ENCODE measurements at regions not wholly inside any gene's neighbourhood (a gene's known extent, or its start where the extent isn't known, plus 50 kb on each side); places are given as distances from the start of the nearest gene placed in this dataset.
A peak's percentile ranks its signal among the peaks of the same experiment; 100 is the strongest.

DNA sequence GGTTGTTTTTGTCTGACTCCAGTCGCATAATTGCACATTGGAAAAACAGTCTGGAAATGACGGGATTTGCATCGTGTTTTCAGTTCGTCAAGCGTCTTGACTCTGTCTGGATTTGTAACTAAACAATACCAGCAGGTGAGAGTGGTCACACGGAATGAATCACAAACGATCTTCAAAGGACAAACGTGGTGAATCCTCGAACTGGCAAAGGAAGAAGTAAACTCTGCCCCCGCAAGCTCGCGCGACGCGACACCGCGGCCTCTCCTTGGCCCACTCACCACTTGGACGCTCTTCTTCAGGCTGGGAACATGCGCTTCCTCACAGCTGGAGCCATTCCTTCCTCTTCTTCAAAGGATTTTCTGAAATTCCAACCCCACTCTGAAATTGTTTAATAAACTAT is 352.6 kb downstream of the THBS2 start:
- DNase-seq = no peak

GRCh38 chr6:168896321-168896720 is 357.3 kb downstream of the THBS2 start:
- no peak for DNase-seq

GRCh38 chr6:168895102-168895812 is 358.4 kb downstream of the THBS2 start:
- peak; percentile 76 to 83 for DNase-seq

- no peak for DNase-seq
Measured at GRCh38 chr6:168892031-168892430, 361.6 kb downstream of the THBS2 start.

DNA sequence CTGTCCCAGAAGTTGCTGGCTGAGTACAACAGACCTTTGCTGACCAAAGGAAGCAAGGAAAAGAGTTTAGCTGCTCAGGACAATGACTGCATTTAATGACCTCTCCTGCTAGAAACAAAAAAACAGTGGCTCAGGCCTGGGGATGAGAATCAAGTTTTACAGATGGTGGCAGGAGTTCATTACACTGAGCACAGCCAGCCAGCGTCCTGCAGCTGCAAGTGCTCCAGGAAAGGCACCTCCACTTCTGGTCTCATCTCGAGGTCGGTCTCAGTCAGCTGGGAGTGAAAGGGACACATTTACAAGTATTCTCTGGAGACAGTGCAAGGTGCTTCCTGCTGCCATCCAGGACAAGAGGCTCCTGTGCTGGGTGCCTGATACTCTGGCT is 362.7 kb downstream of the THBS2 start:
- DNase-seq = no peak

GRCh38 chr6:168890306-168890980 is 363.2 kb downstream of the THBS2 start:
- DNase-seq = no peak

DNA sequence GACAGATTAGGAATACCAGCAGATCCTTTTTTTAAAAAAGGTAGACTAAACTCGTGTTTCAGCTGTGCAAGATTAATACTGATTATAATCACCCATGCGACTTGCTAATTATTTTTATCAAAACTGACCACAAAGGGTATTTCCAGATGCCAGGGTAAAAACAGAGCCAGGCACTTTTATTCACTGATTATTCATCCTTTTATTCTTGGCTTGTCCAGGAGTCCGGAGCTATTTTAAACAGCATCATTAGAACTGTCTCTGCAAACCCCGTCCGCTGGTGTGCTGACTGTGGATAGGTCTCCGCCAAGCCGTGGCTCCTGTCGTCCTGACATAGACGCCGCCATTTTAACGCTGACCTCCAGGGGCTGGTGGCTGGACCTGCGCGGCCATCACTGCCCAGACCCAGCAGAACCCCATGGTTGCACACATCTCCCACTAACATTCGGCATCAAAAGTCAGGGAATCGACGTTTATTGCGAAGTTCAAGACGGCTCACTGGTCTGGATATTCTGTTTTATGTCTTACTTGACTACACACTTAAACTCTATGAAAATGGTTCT is 364.8 kb downstream of the THBS2 start:
- DNase-seq = no peak

DNA sequence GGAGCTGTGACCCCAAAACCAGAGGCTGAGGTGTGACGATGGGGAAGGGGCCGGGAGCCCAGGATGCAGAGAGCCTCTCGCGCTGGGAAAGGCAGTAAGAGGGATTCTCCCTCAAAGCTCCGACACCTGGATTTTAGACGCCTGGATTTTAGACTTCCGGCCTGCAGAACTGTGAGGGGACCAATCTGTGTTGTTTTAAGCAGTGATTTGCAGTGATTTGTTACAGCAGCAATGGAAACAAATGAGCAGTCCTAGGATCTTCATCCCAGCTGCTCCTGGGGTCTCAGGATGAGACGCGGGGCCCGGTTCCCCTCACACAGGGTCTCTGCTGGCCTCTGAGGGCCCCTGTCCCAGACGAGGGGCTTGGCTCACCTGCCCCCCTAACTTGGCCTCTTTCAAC is 365.5 kb downstream of the THBS2 start:
- no peak for DNase-seq

DNA sequence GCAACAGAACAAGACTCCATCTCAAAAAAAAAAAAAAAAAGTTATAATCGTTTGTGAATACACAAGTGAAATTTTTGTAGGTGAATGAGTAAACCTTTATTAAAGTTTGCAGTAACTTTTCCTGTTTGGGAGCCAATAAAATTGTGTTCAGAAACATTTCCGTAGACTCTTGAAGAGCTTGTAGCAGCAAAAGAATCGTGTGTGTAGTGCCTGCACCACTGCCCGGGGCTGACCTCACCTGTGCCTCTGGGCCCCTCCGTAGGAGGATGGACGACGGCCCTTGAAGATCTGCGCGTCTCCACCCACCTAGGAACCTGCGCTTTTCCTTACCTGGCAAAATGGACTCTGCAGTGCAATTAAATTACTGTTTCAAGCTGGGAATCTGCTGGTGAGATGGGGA is 366.0 kb downstream of the THBS2 start:
- DNase-seq = no peak

DNA sequence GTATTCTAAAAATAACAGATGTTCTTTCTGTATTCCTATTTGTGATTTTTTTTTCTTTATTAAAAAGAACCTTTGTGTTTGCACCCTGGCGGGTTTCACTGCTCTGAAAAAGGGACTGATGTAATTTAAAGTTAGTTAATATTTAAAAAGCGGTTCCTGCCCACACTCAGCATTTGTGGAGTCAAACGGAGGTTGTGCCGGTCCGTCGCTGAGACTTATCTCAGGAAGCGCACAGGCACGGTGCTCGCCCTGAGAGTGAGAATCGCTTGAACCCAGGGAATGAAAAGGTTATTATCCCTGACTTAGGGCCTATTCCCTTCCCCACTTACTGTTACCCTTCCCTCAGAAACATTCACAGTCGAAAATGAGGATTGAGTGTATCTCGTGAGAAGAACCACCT is 366.7 kb downstream of the THBS2 start:
- no peak for DNase-seq

DNA sequence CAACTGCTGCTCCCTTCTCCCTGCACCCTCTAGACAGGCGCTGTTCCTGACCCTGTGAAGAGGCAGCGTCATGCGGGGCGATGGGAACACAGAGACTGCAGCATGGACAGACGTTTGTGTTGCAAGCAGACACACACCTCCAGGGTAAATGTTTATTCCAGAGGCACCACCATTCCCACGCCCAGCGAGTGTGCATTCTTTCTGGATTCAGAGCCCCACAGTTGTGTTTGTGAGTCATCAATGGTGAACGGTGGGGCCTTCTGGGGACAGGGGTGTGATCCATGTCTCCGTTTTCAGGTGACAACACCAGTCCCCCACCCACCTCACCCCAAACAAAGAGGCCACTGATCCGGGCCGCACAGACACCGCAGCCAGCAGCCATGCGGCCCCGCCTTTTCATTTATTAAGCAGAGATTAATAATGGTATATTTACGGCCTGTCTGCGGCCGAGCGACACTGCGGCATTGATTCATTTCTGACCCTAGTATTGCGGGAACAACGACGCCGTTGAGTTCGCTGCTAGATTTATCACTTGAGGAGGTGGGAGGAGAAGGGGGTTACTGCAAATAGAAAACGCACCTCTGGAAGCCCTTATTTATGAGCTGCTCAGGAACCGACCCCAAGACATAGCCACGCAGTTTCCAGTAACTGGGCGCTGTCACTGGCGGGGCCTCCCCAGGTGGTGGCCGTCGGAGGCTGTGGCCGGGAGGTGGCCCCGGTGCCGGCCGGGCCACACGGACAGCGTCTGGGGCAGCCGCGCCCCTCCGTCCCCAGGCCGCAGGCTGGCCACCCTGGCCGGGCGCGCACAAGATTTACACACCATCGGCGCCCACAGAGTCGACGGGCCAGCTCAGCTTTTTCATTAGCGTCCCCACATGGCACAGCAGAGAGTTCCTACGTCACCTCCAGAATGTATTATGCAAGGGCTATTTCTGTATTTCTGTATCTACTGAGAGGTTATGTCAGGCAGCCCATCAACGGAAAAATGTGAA is 367.6 kb downstream of the THBS2 start:
- DNase-seq = no peak

- no peak for DNase-seq
Measured at GRCh38 chr6:168885196-168885595, 368.4 kb downstream of the THBS2 start.

DNA sequence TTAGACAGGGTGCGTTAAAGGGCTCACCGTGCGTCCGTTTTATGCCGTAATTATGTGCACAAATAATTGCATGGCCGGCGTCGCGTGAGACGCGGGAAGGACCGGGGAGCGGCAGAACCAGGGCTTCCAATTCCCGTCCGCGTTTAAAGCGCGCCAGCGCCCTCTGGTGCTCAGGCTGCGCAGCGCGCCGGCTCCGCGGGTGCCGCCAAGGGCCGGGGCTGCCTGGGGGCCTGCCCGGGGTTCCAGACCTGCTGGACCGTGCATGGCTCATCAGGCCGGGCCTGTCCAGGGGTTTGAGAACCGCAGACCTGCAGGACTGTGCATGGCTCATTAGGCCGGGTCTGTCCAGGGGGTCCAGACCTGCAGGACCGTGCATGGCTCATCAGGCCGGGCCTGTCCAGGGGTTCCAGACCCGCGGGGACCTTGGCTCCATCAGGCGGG is 369.0 kb downstream of the THBS2 start:
- DNase-seq = peak; percentile 45 to 65

GRCh38 chr6:168884050-168884645 is 369.5 kb downstream of the THBS2 start:
- DNase-seq = no peak

- no peak for DNase-seq
Measured at GRCh38 chr6:168883410-168884049, 370.1 kb downstream of the THBS2 start.

- no peak for DNase-seq
Measured at GRCh38 chr6:168880271-168880670, 373.4 kb downstream of the THBS2 start.

GRCh38 chr6:168877821-168878282 is 375.8 kb downstream of the THBS2 start:
- no peak for DNase-seq

DNA sequence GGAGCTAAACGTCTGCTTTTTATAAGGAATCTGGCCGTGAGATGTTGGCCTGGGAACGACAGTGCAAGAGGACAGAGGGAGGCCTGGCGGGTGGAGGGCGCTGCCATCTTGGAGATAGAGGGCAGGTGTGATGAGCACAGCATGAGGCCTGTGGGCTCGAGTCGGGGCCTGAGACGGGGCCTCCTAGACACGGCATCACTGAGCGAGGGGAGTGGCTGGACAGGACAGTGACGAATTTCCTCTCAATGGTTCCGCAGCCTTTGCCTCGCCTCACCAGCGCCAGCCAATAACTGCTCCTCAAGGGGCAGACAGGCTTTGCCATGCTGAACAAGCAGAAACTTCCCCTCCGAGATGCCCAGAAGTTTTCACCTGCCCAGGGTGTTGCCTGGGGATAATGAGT is 376.7 kb downstream of the THBS2 start:
- no peak for DNase-seq

DNA sequence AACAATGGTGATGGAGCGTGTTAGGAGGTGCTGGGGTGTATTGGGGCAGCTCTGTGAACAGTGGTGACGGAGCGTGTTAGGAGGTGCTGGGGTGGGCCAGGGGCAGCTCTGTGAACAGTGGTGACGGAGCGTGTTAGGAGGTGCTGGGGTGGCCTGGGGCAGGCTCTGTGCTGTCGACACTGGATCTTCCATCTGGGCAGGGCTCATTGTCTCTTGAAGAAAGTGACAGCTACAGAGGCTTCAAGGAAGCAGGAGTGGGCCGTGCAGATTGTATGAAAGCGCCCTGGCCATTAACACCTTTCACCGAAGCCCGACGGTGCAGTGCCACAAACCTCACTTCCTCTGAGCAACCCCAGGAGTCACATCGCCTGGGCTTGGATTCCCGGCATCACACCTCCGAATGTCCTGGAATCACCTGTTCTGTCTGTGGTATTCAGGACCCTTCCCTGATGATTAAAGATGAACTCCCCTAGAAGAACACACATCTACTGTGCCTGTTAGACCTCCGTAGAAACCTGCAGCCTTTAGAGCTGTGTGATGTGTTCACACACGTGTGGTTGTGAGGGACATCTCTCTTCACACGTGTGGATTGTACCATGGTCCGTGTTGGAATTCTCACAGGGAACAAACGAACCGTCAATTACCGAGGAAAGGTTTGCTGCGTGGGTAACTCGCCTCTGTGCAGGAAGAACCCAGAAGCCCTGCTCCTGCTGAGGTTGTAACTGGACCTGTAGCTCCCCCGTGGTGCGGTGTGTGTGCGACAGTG is 377.7 kb downstream of the THBS2 start:
- DNase-seq = no peak

GRCh38 chr6:168874637-168875036 is 379.0 kb downstream of the THBS2 start:
- DNase-seq = no peak

Measured in inflammatory macrophage (primary cell).